CD4-positive, alpha-beta T cell treated with Interleukin-6 for 4 hours (primary cell): ENCODE measurements at regions not wholly inside any gene's neighbourhood (a gene's known extent, or its start where the extent isn't known, plus 50 kb on each side); places are given as distances from the start of the nearest gene placed in this dataset.
"Not testable (repeated sequence)": the region's sequence is repeated elsewhere in the genome, so short reads cannot be mapped to it uniquely, and the experiment has no call there.

ENCODE experiments used
- DNase-seq: peaks from one replicate; pipeline ENCODE4 v3.0.0-alpha.2; 2020; ENCODE audit warnings: mixed read lengths

GRCh38 chr14:58907803-58908202 lies 270.0 kb downstream of the DACT1 start:
- DNase-seq = no peak

- no peak for DNase-seq
These were observed 274.5 kb downstream of the DACT1 start for GRCh38 chr14:58912287-58912686.

DNA sequence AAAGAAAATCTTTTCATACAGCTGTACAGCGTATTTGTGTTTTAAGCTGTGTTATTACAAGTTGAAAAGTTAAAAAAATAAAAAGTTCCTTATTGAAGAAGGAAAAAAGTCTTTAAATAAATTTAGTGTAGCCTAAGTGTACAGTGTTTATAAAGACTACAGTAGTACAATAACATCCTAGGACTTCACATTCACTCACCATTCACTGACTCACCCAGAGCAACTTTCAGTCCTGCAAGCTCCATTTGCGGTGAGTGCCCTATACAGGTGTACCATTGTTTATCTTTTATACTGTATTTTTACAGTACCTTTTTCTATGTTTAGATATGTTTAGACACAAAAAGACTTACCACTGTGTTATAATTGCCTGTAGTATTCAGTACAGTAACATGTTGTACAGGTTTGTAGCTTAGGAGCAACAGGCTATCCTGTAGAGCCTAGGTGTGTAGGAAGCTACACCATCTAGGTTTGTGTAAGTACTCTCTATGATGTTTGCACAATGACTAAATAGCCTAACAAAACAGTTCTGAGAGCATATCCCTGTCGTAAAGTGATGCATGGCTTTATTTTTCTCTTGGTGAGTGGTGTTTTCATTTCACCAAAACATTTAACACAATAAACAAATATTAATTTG lies 275.2 kb downstream of the DACT1 start:
- DNase-seq = no peak

- no peak for DNase-seq
These were observed 274.1 kb upstream of the DAAM1 start for GRCh38 chr14:58914279-58914855.

- DNase-seq = no peak
These were observed 272.8 kb upstream of the DAAM1 start for GRCh38 chr14:58915646-58916045.

- DNase-seq = no peak
These were observed 270.3 kb upstream of the DAAM1 start for GRCh38 chr14:58918066-58918738.

DNA sequence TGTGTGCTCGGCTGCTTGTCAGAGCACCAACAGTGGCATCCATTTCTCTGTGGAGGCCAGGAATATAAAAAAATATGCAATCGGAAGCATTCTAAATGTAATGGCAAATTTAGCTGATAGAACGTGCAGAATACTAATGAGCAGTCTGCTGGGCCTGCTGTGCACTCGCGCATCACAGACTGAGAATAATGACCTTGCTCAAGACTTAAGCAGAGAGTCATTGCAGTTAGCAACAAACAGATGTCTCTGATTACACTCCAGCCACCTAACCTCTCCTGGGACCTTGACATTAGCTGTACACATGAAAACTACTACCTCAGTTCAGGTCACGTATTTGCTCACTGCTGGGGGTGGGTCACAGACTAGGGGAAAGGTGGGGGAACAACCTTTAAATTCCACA lies 269.2 kb upstream of the DAAM1 start:
- DNase-seq = no peak

GRCh38 chr14:58920230-58920629 lies 268.2 kb upstream of the DAAM1 start:
- no peak for DNase-seq

DNA sequence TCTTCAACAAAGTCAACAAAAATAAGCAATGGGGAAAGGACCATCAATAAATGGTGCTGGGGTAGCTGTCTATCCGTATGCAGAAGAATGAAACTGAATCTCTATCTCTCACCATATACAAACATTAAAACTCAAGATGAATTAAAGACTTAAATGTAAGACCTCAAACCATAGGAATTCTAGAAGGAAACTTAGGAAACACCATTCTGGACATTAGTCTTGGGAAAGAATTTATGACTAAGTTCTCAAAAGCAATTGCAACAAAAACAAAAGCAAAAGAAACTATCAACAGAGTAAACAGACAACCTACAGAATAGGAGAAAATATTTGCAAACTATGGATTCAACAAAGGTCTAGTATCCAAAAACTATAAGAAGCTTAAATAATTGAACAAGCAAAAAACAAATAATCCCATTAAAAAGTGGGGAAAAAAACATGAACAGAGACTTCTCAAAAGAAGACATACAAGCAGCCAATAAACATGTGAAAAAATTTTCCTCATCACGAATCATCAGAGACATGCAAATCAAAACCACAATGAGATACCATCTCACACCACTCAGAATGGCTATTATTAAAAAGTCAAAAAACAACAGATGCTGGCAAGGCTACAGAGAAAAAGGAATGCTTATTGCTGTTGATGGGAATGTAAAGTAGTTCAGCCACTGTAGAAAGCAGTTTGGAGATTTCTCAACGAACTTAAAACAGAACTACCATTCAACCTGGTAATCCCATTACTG lies 266.1 kb upstream of the DAAM1 start:
- not testable (repeated sequence) for DNase-seq

DNA sequence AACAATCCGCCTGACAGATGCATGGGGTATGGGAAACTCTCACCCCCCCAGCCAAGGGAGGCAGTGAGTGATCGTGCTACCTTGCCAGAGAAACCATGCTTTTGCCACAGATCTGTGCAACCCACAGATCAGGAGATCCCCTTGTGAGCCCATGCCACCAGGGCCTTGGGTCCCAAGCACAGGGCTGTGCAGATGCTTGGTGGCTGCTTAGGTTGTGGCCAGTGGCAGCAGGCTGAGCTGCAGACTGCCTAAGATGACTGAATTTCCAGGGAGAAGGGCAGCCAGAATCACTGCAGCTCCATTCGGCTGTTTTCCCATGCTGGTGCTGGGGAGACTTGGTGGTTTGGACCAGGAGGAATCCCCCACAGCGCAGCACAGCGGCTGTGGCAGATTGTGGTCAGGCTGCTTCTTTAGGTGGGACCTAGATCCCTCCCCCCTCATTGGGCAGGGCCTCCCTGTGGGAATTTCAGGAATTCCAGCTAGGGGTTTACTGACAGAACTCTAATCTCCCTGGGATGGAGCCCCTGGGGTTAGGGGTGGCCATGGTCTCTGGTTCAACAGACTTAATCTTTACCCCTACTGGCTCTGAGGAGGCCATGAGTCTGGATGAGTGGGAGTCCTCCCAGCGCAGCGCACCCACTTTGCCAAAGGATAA lies 264.6 kb upstream of the DAAM1 start:
- no peak for DNase-seq

DNA sequence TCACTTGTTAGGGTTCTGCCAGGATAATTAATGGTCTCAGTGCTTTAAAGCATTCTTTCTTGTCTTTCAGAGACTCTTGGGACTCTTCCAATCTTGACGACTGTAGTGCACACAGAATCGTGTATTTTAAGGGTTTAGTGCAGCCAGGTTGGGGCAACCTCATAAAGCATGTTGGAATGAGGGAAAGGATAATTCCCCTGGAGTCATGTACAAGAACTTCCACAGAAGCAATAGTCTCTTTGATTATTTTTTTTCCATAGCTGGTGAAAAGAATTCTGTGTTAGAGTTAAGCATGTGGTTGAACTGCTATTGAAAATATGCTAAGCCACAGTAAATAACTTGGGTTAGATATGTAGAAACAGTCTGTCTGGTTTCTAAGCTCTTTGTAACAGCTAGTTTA lies 246.8 kb upstream of the DAAM1 start:
- DNase-seq = no peak

DNA sequence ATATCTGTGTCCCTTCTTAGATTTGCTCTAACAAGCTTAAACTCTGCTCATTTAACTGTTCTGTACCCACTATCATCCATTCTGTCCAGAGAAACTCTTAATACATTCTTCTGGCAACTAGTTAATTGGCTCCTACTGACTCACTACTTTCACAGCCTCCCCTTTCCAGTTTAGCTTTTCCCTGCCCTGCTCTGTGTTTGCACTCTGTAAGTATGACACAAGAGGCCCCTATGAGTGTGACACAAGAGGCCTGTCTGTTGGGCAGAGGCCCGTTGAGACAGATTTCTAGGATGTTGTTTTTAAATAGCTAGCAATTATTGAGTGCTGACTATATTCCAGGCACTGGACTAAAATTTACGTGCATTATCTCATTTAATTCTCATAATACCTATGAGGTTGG lies 246.0 kb upstream of the DAAM1 start:
- no peak for DNase-seq

- DNase-seq = no peak
These were observed 244.0 kb upstream of the DAAM1 start for GRCh38 chr14:58944343-58944967.

DNA sequence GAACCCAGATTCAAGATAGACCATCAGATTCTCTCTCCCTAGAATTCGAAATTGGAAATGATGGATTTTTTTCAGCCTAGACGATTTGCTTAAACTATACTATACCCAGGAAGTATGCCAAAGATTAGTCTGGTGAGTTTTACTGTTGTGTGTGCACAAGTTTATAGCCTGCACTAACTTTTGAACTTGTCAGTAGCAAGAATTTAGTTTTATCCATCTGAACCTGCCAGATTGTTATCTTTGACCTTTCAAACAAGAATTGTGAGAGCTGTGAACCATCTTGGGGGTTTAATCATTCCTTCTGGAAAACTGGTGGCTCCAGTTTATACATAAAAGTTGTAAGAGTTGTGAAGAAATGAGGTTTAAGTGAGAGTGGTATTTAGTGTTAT lies 243.5 kb upstream of the DAAM1 start:
- DNase-seq = no peak

DNA sequence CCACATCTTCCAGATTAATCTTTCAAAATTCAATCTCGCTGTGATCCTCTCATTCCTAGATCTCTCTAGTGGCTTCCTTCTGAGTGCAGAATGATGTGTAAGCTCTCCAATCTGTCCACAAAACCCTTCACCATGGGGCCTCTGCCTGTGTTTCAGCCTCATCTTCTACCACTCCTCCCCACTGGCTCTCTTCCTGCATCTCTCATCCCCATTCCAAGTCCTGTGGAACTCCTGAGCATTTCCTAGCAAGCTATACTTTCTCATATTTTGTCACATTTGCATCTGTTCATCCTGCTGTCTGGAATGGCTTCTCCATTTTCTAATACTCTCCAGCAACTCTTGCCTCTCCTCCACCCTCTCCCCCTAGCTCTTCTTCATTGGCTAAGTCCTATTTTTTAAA lies 242.0 kb upstream of the DAAM1 start:
- DNase-seq = no peak

GRCh38 chr14:58947156-58947555 lies 241.3 kb upstream of the DAAM1 start:
- no peak for DNase-seq

GRCh38 chr14:58947814-58948445 lies 240.5 kb upstream of the DAAM1 start:
- DNase-seq = no peak

- no peak for DNase-seq
These were observed 237.9 kb upstream of the DAAM1 start for GRCh38 chr14:58950555-58950954.

DNA sequence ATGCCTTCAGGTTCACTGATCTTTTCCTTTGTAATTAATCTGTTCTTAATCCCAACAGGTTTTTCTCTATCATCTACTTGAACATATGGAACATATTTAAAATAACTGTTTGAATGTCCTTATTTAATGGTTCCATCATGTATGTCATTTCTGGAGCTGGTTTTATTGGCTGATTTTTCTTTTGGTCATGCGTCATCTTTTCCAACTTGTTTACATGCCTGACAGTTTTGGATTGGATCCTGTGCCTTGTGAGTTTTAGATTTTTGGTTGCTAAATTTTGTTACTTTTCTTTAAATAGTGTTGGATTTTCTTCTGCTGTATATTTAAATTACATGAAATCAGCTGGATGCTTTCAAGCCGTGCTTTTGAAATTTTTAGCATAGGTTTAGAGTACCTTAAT lies 237.3 kb upstream of the DAAM1 start:
- DNase-seq = no peak

DNA sequence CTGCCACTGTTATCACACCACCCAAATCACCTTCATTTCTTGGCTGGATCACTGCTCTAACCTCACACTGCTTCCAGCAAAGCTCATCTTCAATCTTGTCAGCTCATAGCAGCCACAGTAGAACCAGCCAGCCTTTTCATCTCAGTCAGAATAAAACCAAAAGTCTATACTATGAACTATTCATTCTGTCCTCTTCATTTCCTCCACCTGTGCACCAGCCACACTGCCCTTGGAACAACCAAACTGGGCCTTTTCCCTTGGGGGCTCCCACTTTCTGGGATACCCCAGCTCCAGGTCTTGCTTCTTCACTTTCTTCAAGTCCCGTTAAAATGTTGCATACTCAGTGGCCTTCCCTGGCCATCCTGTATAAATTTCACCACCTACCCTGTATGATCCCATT lies 234.4 kb upstream of the DAAM1 start:
- DNase-seq = no peak

DNA sequence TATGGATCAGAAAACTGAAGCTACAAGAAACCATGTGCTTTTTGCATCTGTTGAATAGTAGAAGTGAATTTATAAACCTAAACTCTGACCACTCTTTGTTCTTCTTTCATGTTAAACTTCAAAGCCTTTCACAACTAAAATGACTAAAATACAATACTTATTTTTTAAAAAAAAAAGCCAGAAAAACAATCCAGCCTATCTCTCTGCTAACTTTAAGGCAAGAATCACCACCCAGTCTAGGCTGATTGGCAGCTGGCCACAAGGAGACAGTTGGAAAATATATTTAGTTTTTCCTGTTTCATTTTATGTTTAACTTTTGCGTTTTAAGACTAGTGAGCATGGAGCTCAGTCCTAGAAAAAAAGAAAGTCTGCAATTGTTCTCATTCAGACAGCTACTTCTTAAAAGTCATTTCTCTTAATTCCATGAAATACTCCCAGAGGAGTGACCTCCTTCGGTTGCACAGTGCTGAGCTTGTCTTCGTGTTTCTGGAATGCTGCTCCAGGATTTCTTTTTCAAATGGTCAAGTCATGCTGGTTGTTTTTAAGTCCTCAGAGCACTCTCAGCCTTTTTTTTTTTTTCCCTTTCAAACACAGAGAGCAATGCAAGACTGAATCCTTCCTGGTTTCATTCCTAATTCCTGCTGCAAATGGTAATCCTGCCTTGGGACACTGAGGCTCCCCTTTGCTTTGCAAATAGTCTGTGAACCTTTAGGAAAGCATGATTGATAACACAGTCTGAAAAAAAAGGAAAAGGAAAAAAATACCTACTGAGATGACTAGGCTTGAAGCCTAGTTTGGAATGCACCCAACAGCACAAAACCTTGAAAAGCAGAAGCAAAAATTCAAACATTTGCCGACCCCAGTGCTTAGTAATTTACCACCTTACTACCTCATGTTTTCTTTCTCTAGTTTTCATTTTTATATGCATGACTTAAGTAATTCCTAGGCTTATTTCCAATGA lies 233.3 kb upstream of the DAAM1 start:
- DNase-seq = no peak
